ENCODE measurements at regions not wholly inside any gene's neighbourhood (a gene's known extent, or its start where the extent isn't known, plus 50 kb on each side); places are given as distances from the start of the nearest gene placed in this dataset.
"Not testable (repeated sequence)": the region's sequence is repeated elsewhere in the genome, so short reads cannot be mapped to it uniquely, and the experiment has no call there.

- not testable (repeated sequence) for TF ChIP-seq USF2 (IDR thresholded peaks at IDR 0.05); CTCF (IDR thresholded peaks at IDR 0.05); EHMT2 (IDR thresholded peaks at IDR 0.05; ENCODE audit: low read depth); POLR2A (IDR thresholded peaks at IDR 0.05; ENCODE audit: low read length); SMC3 (IDR thresholded peaks at IDR 0.05); BHLHE40 (IDR thresholded peaks at IDR 0.05; ENCODE audit: low read depth, low read length); HOXA7 (CRISPR knock-in tag; IDR thresholded peaks at IDR 0.05); NFE2L2 (conservative IDR thresholded peaks at IDR 0.05; ENCODE audit: low read length); MAFK (IDR thresholded peaks at IDR 0.05; ENCODE audit: partially characterized antibody); ELK1 (IDR thresholded peaks at IDR 0.05; ENCODE audit: low read depth, low read length); EP300 (IDR thresholded peaks at IDR 0.05); RNF2 (IDR thresholded peaks at IDR 0.05; ENCODE audit: borderline replicate concordance, low read depth); RCOR1 (IDR thresholded peaks at IDR 0.05; ENCODE audit: low read depth, low read length)
- TF ChIP-seq, protein P1, sequence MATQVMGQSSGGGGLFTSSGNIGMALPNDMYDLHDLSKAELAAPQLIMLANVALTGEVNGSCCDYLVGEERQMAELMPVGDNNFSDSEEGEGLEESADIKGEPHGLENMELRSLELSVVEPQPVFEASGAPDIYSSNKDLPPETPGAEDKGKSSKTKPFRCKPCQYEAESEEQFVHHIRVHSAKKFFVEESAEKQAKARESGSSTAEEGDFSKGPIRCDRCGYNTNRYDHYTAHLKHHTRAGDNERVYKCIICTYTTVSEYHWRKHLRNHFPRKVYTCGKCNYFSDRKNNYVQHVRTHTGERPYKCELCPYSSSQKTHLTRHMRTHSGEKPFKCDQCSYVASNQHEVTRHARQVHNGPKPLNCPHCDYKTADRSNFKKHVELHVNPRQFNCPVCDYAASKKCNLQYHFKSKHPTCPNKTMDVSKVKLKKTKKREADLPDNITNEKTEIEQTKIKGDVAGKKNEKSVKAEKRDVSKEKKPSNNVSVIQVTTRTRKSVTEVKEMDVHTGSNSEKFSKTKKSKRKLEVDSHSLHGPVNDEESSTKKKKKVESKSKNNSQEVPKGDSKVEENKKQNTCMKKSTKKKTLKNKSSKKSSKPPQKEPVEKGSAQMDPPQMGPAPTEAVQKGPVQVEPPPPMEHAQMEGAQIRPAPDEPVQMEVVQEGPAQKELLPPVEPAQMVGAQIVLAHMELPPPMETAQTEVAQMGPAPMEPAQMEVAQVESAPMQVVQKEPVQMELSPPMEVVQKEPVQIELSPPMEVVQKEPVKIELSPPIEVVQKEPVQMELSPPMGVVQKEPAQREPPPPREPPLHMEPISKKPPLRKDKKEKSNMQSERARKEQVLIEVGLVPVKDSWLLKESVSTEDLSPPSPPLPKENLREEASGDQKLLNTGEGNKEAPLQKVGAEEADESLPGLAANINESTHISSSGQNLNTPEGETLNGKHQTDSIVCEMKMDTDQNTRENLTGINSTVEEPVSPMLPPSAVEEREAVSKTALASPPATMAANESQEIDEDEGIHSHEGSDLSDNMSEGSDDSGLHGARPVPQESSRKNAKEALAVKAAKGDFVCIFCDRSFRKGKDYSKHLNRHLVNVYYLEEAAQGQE (IDR thresholded peaks at IDR 0.05) = not testable (repeated sequence)
Observed at GRCh38 chr3:597304-597703, 400.7 kb downstream of the CHL1 start.
